Neural cell (in vitro differentiated cells): ENCODE measurements at regions not wholly inside any gene's neighbourhood (a gene's known extent, or its start where the extent isn't known, plus 50 kb on each side); places are given as distances from the start of the nearest gene placed in this dataset.

Source experiments
- H2AFZ ChIP-seq: fragments of 200-600, 300-800 bp; sonication (generic), shearing (Covaris generic); 2 replicates; pipeline ENCODE4 v1.6.0; 2014; ENCODE audit warnings: low read depth, mild to moderate bottlenecking, antibody characterized with exemption, low read length, moderate library complexity
- H3F3A ChIP-seq: fragments of 200-600 bp; shearing (Covaris generic); 2 replicates; pipeline ENCODE4 v1.6.1; 2016; ENCODE audit warnings: mild to moderate bottlenecking, moderate library complexity, mixed read lengths, antibody characterized with exemption, low read length; ENCODE audit not compliant: insufficient read depth, poor library complexity, severe bottlenecking
- H3K27ac ChIP-seq: fragments of 200-600, 300-800 bp; sonication (generic), shearing (Covaris generic); 2 replicates; pipeline ENCODE4 v1.5.1; 2014; ENCODE audit warnings: mild to moderate bottlenecking, low read length, moderate library complexity
- H3K27me3 ChIP-seq: fragments of 300-800, 200-600 bp; sonication (generic), shearing (Covaris generic); 2 replicates; pipeline ENCODE4 v1.6.0; 2014; ENCODE audit warnings: mild to moderate bottlenecking, low read depth, low read length, moderate library complexity; ENCODE audit not compliant: insufficient read depth
- H3K36me3 ChIP-seq: fragments of 300-800, 200-600 bp; sonication (generic), shearing (Covaris generic); 2 replicates; pipeline ENCODE4 v1.5.1; 2014; ENCODE audit warnings: mild to moderate bottlenecking, antibody characterized with exemption, low read length, moderate library complexity; ENCODE audit not compliant: insufficient read depth
- H3K4me2 ChIP-seq: fragments of 300-800, 200-600 bp; sonication (generic), shearing (Covaris generic); 2 replicates; pipeline ENCODE4 v1.6.0; 2014; ENCODE audit warnings: mild to moderate bottlenecking, low read length
- H3K4me3 ChIP-seq: fragments of 300-800, 200-600 bp; sonication (generic), shearing (Covaris generic); 2 replicates; pipeline ENCODE4 v1.5.1; 2014; ENCODE audit warnings: mild to moderate bottlenecking, low read length, moderate library complexity
- H3K79me2 ChIP-seq: fragments of 200-600 bp; shearing (Covaris generic); replicated peaks from 2 replicates; pipeline ENCODE4 v1.6.0; 2014; ENCODE audit warnings: mild to moderate bottlenecking, low read length, moderate library complexity; ENCODE audit not compliant: insufficient read depth
- H3K9ac ChIP-seq: fragments of 300-800, 200-600 bp; sonication (generic), shearing (Covaris generic); 2 replicates; pipeline ENCODE4 v1.6.1; 2016; ENCODE audit warnings: mild to moderate bottlenecking, low read length, mixed read lengths
- H3K9me2 ChIP-seq: fragments of 200-600 bp; shearing (Covaris generic); 2 replicates; pipeline ENCODE4 v1.6.1; 2016; ENCODE audit warnings: mild to moderate bottlenecking, low read length, mixed read lengths; ENCODE audit not compliant: insufficient read depth
- H3K9me3 ChIP-seq: fragments of 200-600, 300-800 bp; sonication (generic), shearing (Covaris generic); 2 replicates; pipeline ENCODE4 v1.6.1; 2016; ENCODE audit warnings: mild to moderate bottlenecking, mixed run types, low read length, moderate library complexity, mixed read lengths
- H4K20me1 ChIP-seq: fragments of 200-600 bp; shearing (Covaris generic); 2 replicates; pipeline ENCODE4 v1.6.1; 2016; ENCODE audit warnings: mild to moderate bottlenecking, mixed run types; ENCODE audit not compliant: insufficient read depth
- EP300 ChIP-seq: fragments of 450-650 bp; conservative IDR thresholded peaks from 2 replicates; pipeline ENCODE4 v1.6.1; 2014; ENCODE audit warnings: antibody characterized with exemption, mild to moderate bottlenecking, moderate library complexity; ENCODE audit not compliant: poor library complexity, severe bottlenecking
- EZH2 ChIP-seq: fragments of 200-600, 300-800 bp; shearing (Covaris generic), sonication (generic); IDR thresholded peaks from 2 replicates; pipeline ENCODE4 v1.6.1; 2014; ENCODE audit warnings: antibody characterized with exemption, low read length, borderline replicate concordance, mild to moderate bottlenecking; ENCODE audit not compliant: insufficient read depth, poor library complexity, severe bottlenecking
- MXI1 ChIP-seq: fragments of 450-650 bp; conservative IDR thresholded peaks from 2 replicates; pipeline ENCODE4 v1.6.1; 2014; ENCODE audit warnings: antibody characterized with exemption, mild to moderate bottlenecking; ENCODE audit not compliant: poor library complexity, severe bottlenecking
- POLR2AphosphoS5 ChIP-seq: IDR thresholded peaks from 2 replicates; pipeline ENCODE4 v1.6.1; 2012
- RAD21 ChIP-seq: fragments of 450-650 bp; conservative IDR thresholded peaks from 2 replicates; pipeline ENCODE4 v1.6.1; 2014; ENCODE audit warnings: antibody characterized with exemption, mild to moderate bottlenecking, moderate library complexity
- SMC3 ChIP-seq: fragments of 450-650 bp; conservative IDR thresholded peaks from 2 replicates; pipeline ENCODE4 v1.6.1; 2014; ENCODE audit warnings: antibody characterized with exemption, mild to moderate bottlenecking, moderate library complexity; ENCODE audit not compliant: poor library complexity
- TAF1 ChIP-seq: IDR thresholded peaks from 2 replicates; pipeline ENCODE4 v1.6.1; 2012; ENCODE audit warnings: low read depth
- TF ChIP-seq, protein P1 (sequence below): fragments of 450-650 bp; IDR thresholded peaks from 2 replicates; pipeline ENCODE4 v1.5.1; 2014; ENCODE audit warnings: antibody characterized with exemption, mild to moderate bottlenecking, moderate library complexity; ENCODE audit not compliant: poor library complexity, severe bottlenecking
- TF ChIP-seq, protein P2 (sequence below): IDR thresholded peaks from 2 replicates; pipeline ENCODE4 v1.6.1; 2012; ENCODE audit warnings: borderline replicate concordance

- no peaks in the 10 kb centered on the region for H3K79me2 ChIP-seq
- no peaks in the 10 kb centered on the region for H3K36me3 ChIP-seq
- no peak overlapping the region for H3K9ac ChIP-seq
- TF ChIP-seq TAF1: no peak
- TF ChIP-seq MXI1: no peak
- TF ChIP-seq POLR2AphosphoS5: no peak
- TF ChIP-seq, protein P1, sequence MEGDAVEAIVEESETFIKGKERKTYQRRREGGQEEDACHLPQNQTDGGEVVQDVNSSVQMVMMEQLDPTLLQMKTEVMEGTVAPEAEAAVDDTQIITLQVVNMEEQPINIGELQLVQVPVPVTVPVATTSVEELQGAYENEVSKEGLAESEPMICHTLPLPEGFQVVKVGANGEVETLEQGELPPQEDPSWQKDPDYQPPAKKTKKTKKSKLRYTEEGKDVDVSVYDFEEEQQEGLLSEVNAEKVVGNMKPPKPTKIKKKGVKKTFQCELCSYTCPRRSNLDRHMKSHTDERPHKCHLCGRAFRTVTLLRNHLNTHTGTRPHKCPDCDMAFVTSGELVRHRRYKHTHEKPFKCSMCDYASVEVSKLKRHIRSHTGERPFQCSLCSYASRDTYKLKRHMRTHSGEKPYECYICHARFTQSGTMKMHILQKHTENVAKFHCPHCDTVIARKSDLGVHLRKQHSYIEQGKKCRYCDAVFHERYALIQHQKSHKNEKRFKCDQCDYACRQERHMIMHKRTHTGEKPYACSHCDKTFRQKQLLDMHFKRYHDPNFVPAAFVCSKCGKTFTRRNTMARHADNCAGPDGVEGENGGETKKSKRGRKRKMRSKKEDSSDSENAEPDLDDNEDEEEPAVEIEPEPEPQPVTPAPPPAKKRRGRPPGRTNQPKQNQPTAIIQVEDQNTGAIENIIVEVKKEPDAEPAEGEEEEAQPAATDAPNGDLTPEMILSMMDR: no peak
- no peak for TF ChIP-seq SMC3
- TF ChIP-seq EZH2: no peak
- TF ChIP-seq RAD21: no peak
- no peak for TF ChIP-seq EP300
- TF ChIP-seq, protein P2, sequence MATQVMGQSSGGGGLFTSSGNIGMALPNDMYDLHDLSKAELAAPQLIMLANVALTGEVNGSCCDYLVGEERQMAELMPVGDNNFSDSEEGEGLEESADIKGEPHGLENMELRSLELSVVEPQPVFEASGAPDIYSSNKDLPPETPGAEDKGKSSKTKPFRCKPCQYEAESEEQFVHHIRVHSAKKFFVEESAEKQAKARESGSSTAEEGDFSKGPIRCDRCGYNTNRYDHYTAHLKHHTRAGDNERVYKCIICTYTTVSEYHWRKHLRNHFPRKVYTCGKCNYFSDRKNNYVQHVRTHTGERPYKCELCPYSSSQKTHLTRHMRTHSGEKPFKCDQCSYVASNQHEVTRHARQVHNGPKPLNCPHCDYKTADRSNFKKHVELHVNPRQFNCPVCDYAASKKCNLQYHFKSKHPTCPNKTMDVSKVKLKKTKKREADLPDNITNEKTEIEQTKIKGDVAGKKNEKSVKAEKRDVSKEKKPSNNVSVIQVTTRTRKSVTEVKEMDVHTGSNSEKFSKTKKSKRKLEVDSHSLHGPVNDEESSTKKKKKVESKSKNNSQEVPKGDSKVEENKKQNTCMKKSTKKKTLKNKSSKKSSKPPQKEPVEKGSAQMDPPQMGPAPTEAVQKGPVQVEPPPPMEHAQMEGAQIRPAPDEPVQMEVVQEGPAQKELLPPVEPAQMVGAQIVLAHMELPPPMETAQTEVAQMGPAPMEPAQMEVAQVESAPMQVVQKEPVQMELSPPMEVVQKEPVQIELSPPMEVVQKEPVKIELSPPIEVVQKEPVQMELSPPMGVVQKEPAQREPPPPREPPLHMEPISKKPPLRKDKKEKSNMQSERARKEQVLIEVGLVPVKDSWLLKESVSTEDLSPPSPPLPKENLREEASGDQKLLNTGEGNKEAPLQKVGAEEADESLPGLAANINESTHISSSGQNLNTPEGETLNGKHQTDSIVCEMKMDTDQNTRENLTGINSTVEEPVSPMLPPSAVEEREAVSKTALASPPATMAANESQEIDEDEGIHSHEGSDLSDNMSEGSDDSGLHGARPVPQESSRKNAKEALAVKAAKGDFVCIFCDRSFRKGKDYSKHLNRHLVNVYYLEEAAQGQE: no peak
- H3K9me2 ChIP-seq: no peaks in the 10 kb centered on the region
- no peak overlapping the region for H3K4me2 ChIP-seq
- H2AFZ ChIP-seq: no peak overlapping the region
- no peaks in the 10 kb centered on the region for H3K9me3 ChIP-seq
- no peaks in the 10 kb centered on the region for H3F3A ChIP-seq
- no peak overlapping the region for H3K27ac ChIP-seq
- H3K27me3 ChIP-seq: no peaks in the 10 kb centered on the region
- no peak overlapping the region for H3K4me3 ChIP-seq
- no peaks in the 10 kb centered on the region for H4K20me1 ChIP-seq
These were observed 89.9 kb upstream of the OR5AK2 start for GRCh38 chr11:56898856-56899255.

DNA sequence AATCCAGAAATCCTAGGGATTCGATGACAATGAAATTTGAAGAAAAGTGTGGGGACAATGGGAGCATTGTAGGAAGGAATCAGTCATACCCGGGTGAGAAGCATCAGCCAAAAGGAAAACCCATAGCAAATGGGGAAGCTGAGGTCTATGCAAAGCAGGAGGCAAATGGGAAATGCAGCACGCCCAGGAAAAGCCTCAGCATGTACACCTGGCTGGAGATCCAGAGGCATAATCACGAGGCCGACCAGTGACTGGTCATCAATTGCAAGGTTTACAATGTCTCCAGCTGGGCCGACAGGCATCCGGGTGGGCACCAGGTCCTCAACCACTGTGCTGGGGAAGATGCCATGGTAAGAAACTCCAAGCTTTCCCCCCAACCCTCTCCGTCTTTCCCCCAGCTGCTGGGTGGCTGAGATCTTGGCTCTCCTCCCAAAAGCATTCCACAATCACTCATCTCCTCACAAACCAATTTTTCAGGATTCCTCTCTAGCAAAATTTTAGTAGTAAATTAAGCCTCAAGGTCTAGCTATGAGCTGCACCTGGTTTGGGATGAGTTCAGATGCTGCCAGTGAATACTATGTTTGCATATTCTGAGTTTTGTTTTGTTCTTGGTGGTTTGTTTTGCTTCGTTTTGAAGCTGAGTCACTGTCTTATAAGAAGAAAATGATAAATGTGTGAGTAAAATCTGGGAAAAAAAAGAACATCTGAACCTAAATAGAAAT, 98.0 kb upstream of the OR5AK2 start:
- Histone ChIP-seq H3K9me3 (no peaks in the 10 kb centered on the region), H3F3A (no peaks in the 10 kb centered on the region), H3K9ac (no peak overlapping the region), H3K9me2 (no peaks in the 10 kb centered on the region), H3K4me3 (no peak overlapping the region), H3K27me3 (no peaks in the 10 kb centered on the region), H2AFZ (no peak overlapping the region), H3K79me2 (no peaks in the 10 kb centered on the region), H3K27ac (no peak overlapping the region), H3K36me3 (no peaks in the 10 kb centered on the region), H3K4me2 (no peak overlapping the region), H4K20me1 (no peaks in the 10 kb centered on the region)
- no peak for TF ChIP-seq EZH2
- no peak for TF ChIP-seq EP300
- no peak for TF ChIP-seq SMC3
- no peak for TF ChIP-seq MXI1
- TF ChIP-seq, protein P1: no peak
- no peak for TF ChIP-seq TAF1
- TF ChIP-seq, protein P2: no peak
- no peak for TF ChIP-seq POLR2AphosphoS5
- no peak for TF ChIP-seq RAD21
